SKM-1 (cell line): ENCODE measurements at regions not wholly inside any gene's neighbourhood (a gene's known extent, or its start where the extent isn't known, plus 50 kb on each side); places are given as distances from the start of the nearest gene placed in this dataset.

Experiments
- DNase-seq: peaks from one replicate; lab custom pipeline; 2025; ENCODE audit not compliant: unreplicated experiment; lab: John Stamatoyannopoulos, UW

GRCh38 chr14:97180304-97181200 lies 383.4 kb downstream of the VRK1 start:
- DNase-seq: no peak

- DNase-seq: no peak
Measured at GRCh38 chr14:97185186-97185585, 388.0 kb downstream of the VRK1 start.

DNA sequence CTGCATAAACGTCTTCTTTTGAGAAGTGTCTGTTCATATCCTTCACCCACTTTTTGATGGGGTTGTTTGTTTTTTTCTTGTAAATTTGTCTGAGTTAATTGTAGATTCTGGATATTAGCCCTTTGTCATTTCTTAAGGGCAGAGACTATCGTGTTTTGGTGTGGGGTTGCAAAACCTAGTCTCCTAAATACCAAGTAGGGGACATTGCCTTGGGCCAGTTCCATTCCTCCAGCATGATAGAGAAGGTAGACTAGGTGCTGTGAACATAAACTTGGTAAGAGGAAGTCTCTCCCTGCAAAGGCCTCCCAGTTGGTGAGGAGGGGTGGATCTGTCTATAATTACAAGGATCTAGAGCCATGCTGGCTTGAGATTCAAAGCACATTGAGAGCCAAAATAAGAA lies 390.7 kb downstream of the VRK1 start:
- DNase-seq: no peak

GRCh38 chr14:97196336-97196735 lies 399.2 kb downstream of the VRK1 start:
- no peak for DNase-seq

GRCh38 chr14:97198813-97199212 lies 401.6 kb downstream of the VRK1 start:
- no peak for DNase-seq

DNA sequence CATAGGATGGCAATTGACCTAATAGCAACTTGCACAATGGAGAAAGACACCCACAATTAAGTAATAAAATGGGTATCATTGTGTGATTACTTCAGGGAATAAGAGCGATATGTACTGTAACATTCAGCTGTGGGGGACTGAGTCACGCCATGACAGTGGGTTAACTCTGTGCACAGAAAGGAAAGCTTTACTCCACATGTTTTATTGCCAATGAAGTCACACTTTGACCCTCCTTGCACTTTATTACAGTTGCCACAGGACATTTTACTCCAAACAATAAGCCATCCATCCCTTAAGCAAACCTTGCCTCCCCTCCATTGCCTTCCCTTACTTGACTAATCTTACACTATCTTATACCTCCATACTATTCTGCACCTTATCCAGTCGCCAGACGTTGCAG lies 403.1 kb downstream of the VRK1 start:
- DNase-seq: no peak

DNA sequence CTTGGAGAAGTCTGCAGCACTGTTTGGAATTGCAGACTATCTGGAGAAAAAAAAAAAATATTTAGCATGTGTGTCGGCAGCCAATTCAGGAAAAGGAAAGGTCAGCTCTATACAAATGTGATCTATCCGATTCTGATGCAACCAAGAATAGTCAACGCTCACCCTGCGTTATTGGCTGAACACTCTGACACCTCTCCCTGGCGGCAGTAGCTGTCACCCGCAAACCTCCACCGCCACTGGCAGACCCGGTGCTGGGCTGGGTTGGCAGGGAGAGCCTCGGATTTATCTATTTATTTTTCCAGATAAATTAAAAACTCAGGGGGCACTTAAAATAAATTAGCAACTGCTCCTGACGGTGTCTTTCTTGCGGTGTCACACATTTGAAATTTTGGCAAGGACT lies 409.7 kb downstream of the VRK1 start:
- no peak for DNase-seq

DNA sequence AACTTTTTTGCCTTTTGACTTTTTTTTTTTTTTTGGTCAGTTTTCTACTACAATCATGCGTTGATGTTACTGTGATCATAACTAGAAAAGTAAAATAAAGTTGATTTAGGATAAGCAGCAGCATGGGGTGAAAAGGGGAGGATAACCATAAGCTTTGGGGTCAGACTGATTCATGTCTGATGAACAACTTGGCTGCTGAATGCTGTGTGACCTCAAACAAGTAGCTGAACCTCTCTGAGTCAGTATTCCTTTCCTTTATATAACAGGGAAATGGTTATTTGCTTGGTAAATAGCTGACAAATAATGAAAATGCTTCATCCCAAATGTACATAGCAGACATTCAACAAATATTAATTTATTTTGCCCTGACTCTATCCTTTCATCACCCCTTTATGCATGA lies 413.0 kb downstream of the VRK1 start:
- DNase-seq: no peak

DNA sequence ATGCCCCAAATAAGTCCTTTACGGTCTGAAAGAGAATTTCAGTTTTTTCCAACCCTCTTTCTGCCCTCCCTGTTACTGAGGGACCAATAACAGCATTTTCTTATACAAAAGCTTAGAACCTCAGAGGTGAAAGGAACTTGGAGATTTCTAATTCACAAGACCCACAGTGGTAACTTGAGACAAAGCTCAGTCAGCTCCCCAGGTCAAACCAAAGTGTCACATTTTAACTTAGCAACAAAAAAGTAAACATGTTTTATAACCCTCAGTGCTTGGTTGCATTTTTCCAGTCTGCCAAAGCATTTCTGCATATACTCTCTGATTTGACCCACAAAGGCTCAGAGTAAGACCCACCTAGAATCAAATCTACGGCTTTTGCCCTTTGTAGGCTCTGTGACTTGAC lies 415.2 kb downstream of the VRK1 start:
- no peak for DNase-seq

GRCh38 chr14:97213720-97214119 lies 416.5 kb downstream of the VRK1 start:
- DNase-seq: no peak

DNA sequence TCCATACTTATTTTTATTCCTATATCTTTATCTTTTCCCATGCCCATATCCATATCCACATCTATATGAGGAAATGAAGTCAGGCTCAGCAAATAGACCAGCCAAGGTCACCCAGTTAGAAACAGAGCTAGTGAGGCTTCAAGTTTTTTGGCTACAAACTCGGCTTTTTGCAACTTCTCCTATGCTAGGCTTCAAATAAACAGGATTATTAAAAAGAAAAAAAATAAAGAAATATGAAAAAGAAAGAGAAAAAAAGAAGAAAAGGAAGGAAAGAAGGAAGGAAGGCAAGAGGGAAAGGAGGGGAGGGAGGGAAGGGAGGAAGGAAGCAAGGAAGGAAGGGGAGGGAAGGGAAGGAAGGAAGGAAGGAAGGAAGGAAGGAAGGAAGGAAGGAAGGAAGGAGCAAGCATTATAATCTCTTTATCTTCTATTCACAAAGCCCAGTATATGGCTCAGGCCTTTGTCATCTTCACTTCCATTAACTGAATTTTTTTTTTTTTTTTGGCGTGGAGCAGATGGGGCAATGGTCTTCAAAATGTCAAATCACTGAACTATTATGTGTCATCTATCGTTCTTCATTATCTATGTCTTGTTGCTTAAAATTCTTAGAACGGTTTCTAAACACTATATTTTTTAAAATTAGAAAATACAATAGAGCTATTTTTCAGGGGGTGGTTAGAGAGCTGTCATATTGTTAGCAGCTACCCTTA lies 418.2 kb downstream of the VRK1 start:
- DNase-seq: no peak

GRCh38 chr14:97217111-97217885 lies 420.1 kb downstream of the VRK1 start:
- DNase-seq: no peak

DNA sequence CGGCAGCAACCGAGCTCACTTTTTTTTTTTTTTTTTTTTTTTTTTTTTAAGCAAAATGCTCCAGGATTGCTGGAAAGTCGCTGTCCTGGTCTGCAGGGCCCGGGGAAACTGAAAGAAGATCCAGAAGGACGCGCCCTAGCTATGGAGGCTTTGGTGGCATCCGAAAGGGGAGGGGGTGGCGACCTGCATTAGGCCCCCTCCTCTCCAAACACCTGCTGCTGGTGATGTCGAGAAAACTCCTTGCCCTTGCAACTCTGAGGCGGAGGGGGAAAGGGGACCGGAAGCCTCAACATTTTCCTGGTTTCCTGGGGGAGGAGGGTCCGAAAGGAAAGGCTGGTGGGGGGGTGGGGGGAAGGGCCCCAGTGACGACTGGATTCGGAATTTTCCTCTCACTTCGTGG lies 421.1 kb downstream of the VRK1 start:
- no peak for DNase-seq

DNA sequence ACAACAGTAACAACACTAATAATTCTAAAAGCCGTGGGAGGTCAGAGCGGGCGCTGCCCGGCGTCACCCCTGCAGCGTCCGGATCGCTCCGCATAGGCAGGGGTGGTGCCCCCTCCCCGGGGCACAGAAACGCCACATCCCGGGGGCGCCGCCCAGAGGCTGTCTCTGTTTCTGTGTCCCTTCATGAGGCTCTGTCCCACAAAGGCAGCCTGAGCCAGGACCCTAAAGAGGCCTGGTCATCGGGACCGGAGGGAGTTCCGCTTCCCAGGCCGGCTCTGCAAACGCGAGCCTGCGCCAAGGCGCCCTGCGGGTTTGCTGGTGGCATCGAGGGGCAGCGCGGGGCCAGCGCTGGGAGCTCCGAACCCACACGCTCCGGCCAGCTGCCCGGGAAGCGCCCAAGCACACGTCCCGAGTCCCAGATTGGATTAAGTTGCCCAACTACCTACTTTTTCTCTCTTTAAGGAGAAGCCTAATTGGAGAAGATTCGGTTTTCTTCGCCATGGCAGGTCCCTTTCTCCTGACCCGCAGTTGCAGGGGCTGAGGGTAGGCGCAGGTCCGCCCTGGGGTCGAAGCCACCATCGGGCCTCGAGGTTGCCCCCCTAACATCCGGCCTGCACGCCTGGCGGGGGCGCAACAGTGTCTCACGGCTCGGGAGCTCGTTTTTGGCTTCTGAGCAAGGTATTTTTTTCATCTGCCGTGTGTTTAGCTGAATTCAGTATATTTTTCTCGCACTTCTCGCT lies 421.7 kb downstream of the VRK1 start:
- DNase-seq: no peak

- no peak for DNase-seq
Measured at GRCh38 chr14:97219431-97220017, 422.3 kb downstream of the VRK1 start.

GRCh38 chr14:97221572-97222285 lies 424.5 kb downstream of the VRK1 start:
- DNase-seq: no peak

DNA sequence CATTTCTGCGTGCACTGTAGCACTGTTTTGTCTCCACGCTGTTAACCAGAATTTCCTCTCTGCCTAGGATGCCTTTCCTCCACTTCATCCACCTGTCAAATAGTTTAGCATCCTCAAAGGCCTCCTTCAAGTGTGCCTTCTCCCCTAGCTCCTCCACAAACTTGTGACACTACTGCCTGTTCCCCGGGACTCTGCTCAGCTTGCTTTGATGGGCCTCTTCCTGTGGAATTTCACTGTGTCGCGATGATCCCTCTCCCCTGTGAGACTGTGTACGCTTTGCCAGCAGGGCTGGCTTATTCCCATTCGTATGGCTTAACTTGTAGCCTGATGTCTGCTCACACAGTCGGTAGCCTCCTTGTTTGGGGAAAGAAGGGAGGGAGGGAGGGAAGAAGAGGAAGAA lies 426.8 kb downstream of the VRK1 start:
- no peak for DNase-seq

- no peak for DNase-seq
Measured at GRCh38 chr14:97230051-97230450, 432.9 kb downstream of the VRK1 start.

GRCh38 chr14:97233319-97233985 lies 436.3 kb downstream of the VRK1 start:
- no peak for DNase-seq
